Upper lobe of left lung (tissue), 4 donors: ENCODE measurements at regions not wholly inside any gene's neighbourhood (a gene's known extent, or its start where the extent isn't known, plus 50 kb on each side); places are given as distances from the start of the nearest gene placed in this dataset.

ENCODE experiments used
- CTCF ChIP-seq, 6 experiments: fragments of 450-650 bp in 4 of 6; fragments of 200-600 bp in 2 of 6; sonication (generic) in 2 of 6; IDR thresholded peaks; one replicate each; pipeline ENCODE4 v1.5.1; 2016 to 2019; ENCODE audit warnings: antibody characterized with exemption in 6 of 6
- POLR2A ChIP-seq, 4 donors: fragments of 450-650 bp; IDR thresholded peaks; one replicate each; pipeline ENCODE4 v1.5.1; 2016 to 2017; ENCODE audit warnings: antibody characterized with exemption in 4 of 4, mild to moderate bottlenecking in 2 of 4
- POLR2AphosphoS5 ChIP-seq, 2 donors: sonication (generic); formaldehyde crosslinking; IDR thresholded peaks; one replicate each; pipeline ENCODE4 v1.5.1; 2017; ENCODE audit warnings: antibody characterized with exemption in 2 of 2

GRCh38 chr5:60437308-60437707, 262.7 kb downstream of the DEPDC1B start:
- no peak for TF ChIP-seq POLR2A (IDR thresholded peaks at IDR 0.05)
- no peak for TF ChIP-seq POLR2AphosphoS5 (IDR thresholded peaks at IDR 0.05)
- no peak for TF ChIP-seq CTCF (IDR thresholded peaks at IDR 0.05)
